ENCODE measurements at regions not wholly inside any gene's neighbourhood (a gene's known extent, or its start where the extent isn't known, plus 50 kb on each side); places are given as distances from the start of the nearest gene placed in this dataset.

- TF ChIP-seq YY1 (IDR thresholded peaks at IDR 0.05; ENCODE audit: insufficient read depth, insufficient read length) (no peak), ZNF274 (IDR thresholded peaks at IDR 0.05; ENCODE audit: low read depth, low read length) (no peak), SUZ12 (IDR thresholded peaks at IDR 0.05; ENCODE audit: extremely low read depth, insufficient read depth, insufficient read length) (no peak)
These were observed 262.1 kb downstream of the HS3ST1 start for GRCh38 chr4:11166606-11167005.

Measured in NT2/D1 (cell line).